ENCODE measurements at regions not wholly inside any gene's neighbourhood (a gene's known extent, or its start where the extent isn't known, plus 50 kb on each side); places are given as distances from the start of the nearest gene placed in this dataset.

- H2AK5ac ChIP-seq (ENCODE audit: low read depth, low read length): no peak overlapping the region
- H4K91ac ChIP-seq (ENCODE audit: insufficient read depth, low read depth, low read length): no peak overlapping the region
- no peaks in the 10 kb centered on the region for H3K9me1 ChIP-seq (ENCODE audit: insufficient read depth, low read length)
- BruUV-seq (replicated peaks): no TSS peak
- H2BK15ac ChIP-seq (ENCODE audit: low read depth, low read length): no peak overlapping the region
- dilution Hi-C loops (cut with HindIII; ENCODE audit: low sequenced_read_pairs, unreplicated experiment) (no loop called here), intact Hi-C loops (cut with micrococcal nuclease) (no loop called here), in situ Hi-C loops (cut with MboI; ENCODE audit: low sequenced_read_pairs) (no loop called here)
- TF ChIP-seq CTCF (conservative IDR thresholded peaks at IDR 0.05; ENCODE audit: low read depth, low read length) (no peak), SMC3 (IDR thresholded peaks at IDR 0.05; ENCODE audit: low read depth, low read length) (no peak), NFE2L2 (IDR thresholded peaks at IDR 0.05; ENCODE audit: low read depth, low read length) (no peak), POLR2A (IDR thresholded peaks at IDR 0.05; ENCODE audit: low read depth, low read length) (no peak)
- no peaks in the 10 kb centered on the region for H3K4me1 ChIP-seq (ENCODE audit: control insufficient read depth, insufficient read depth, low read length)
- ChIA-PET POLR2A (ENCODE audit: unreplicated experiment) (interaction anchor here (0.6 kb wide), 1 partner anchor 25 kb away, joined by 8 read pairs; no protein-coding TSS in a partner anchor), CTCF (no interaction called here)
- no peak overlapping the region for H4K8ac ChIP-seq (ENCODE audit: low read depth in 2 of 2, low read length in 2 of 2)
- H3K9me3 ChIP-seq (ENCODE audit: control insufficient read depth, insufficient read depth, low read length): no peaks in the 10 kb centered on the region
- H2BK120ac ChIP-seq (ENCODE audit: low read depth, low read length): no peak overlapping the region
- 50% methylated on average over 9 of the region's 10 CpGs; no CpG with 5 or more reads in 1 of the 2 experiments for WGBS, 2 experiments (ENCODE audit: extremely low coverage in 2 of 2, insufficient read length in 1 of 2)
- ATAC-seq (ENCODE audit: low read depth) (no peak), DNase-seq (no peak)
- H2AFZ ChIP-seq (replicated peaks; ENCODE audit: low read length, poor library complexity): no peak overlapping the region
- no peak overlapping the region for H3K27ac ChIP-seq (ENCODE audit: insufficient read depth, low read length)
- no peak overlapping the region for H4K5ac ChIP-seq (ENCODE audit: low read depth, low read length)
- H3K23ac ChIP-seq (ENCODE audit: low read depth, low read length): no peak overlapping the region
- no peak overlapping the region for H3K56ac ChIP-seq (ENCODE audit: extremely low read depth, insufficient read depth, low read length)
- no peak overlapping the region for H3K14ac ChIP-seq (replicated peaks; ENCODE audit: low read depth, low read length)
- H3K9ac ChIP-seq (ENCODE audit: low read depth, low read length): no peak overlapping the region
- H2BK5ac ChIP-seq (ENCODE audit: low read depth, low read length, poor library complexity, severe bottlenecking): no peak overlapping the region
- H3K36me3 ChIP-seq (ENCODE audit: control insufficient read depth, insufficient read depth, low read length): no peaks in the 10 kb centered on the region
- H3K27me3 ChIP-seq (ENCODE audit: control insufficient read depth, insufficient read depth, low read length): peaks cover 9% of the 10 kb centered on the region
- no peaks in the 10 kb centered on the region for H4K20me1 ChIP-seq (ENCODE audit: insufficient read depth, low read length)
- no peak overlapping the region for H3K4me2 ChIP-seq (ENCODE audit: low read depth, low read length)
- H2AK9ac ChIP-seq (replicated peaks; ENCODE audit: low read depth, low read length, poor library complexity): no peak overlapping the region
- no peak overlapping the region for H3K18ac ChIP-seq (ENCODE audit: low read depth, low read length)
- no peak overlapping the region for H3K4ac ChIP-seq (ENCODE audit: low read depth, low read length)
- no peaks in the 10 kb centered on the region for H3K79me1 ChIP-seq (ENCODE audit: low read depth in 1 of 2, low read length in 2 of 2)
- no peak overlapping the region for H2BK20ac ChIP-seq (ENCODE audit: low read depth, low read length)
- no peak overlapping the region for H3K4me3 ChIP-seq (ENCODE audit: insufficient read depth, low read depth, low read length)
Observed at GRCh38 chr10:2917926-2918325, 149.4 kb upstream of the PFKP start.
